ENCODE measurements at regions not wholly inside any gene's neighbourhood (a gene's known extent, or its start where the extent isn't known, plus 50 kb on each side); places are given as distances from the start of the nearest gene placed in this dataset.

DNA sequence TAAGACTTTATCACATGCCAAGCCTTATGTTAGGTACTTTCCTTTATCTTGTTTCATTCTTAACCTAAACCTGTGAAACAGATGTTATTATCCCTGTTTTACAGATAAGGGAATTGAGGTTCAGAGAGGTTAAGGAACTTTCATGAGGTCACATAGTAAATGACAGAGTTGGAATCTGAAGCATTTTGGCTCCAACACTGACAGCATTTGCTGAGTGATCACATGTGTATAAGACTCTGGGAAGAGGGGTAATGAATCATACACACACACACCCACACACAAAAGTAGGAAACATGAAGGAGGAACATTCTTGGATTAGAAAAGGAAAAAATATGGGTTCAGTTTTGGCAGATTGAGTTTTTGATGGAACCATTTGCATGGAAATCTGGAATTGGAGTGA is 212.5 kb downstream of the GJA1 start:
- no peak overlapping the region for H3K27ac ChIP-seq (ENCODE audit: extremely low read depth, low read depth, low read length)
- no peaks in the 10 kb centered on the region for H3K36me3 ChIP-seq (ENCODE audit: control insufficient read depth in 2 of 2, insufficient read depth in 1 of 2, low read length in 2 of 2)
- peaks cover 3% of the 10 kb centered on the region; the same call in 1 of the 2 replicates for H3K4me1 ChIP-seq (ENCODE audit: control insufficient read depth, insufficient read depth, low read length)
- ChIA-PET POLR2A (no interaction called here), CTCF (no interaction called here)
- H3K9me3 ChIP-seq (ENCODE audit: control insufficient read depth, insufficient read depth, low read depth, low read length) = no peaks in the 10 kb centered on the region
- TF ChIP-seq, protein P1, sequence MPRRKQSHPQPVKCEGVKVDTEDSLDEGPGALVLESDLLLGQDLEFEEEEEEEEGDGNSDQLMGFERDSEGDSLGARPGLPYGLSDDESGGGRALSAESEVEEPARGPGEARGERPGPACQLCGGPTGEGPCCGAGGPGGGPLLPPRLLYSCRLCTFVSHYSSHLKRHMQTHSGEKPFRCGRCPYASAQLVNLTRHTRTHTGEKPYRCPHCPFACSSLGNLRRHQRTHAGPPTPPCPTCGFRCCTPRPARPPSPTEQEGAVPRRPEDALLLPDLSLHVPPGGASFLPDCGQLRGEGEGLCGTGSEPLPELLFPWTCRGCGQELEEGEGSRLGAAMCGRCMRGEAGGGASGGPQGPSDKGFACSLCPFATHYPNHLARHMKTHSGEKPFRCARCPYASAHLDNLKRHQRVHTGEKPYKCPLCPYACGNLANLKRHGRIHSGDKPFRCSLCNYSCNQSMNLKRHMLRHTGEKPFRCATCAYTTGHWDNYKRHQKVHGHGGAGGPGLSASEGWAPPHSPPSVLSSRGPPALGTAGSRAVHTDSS (tag by site-specific recombination; IDR thresholded peaks at IDR 0.05) = no peak
- TF ChIP-seq, protein P2, sequence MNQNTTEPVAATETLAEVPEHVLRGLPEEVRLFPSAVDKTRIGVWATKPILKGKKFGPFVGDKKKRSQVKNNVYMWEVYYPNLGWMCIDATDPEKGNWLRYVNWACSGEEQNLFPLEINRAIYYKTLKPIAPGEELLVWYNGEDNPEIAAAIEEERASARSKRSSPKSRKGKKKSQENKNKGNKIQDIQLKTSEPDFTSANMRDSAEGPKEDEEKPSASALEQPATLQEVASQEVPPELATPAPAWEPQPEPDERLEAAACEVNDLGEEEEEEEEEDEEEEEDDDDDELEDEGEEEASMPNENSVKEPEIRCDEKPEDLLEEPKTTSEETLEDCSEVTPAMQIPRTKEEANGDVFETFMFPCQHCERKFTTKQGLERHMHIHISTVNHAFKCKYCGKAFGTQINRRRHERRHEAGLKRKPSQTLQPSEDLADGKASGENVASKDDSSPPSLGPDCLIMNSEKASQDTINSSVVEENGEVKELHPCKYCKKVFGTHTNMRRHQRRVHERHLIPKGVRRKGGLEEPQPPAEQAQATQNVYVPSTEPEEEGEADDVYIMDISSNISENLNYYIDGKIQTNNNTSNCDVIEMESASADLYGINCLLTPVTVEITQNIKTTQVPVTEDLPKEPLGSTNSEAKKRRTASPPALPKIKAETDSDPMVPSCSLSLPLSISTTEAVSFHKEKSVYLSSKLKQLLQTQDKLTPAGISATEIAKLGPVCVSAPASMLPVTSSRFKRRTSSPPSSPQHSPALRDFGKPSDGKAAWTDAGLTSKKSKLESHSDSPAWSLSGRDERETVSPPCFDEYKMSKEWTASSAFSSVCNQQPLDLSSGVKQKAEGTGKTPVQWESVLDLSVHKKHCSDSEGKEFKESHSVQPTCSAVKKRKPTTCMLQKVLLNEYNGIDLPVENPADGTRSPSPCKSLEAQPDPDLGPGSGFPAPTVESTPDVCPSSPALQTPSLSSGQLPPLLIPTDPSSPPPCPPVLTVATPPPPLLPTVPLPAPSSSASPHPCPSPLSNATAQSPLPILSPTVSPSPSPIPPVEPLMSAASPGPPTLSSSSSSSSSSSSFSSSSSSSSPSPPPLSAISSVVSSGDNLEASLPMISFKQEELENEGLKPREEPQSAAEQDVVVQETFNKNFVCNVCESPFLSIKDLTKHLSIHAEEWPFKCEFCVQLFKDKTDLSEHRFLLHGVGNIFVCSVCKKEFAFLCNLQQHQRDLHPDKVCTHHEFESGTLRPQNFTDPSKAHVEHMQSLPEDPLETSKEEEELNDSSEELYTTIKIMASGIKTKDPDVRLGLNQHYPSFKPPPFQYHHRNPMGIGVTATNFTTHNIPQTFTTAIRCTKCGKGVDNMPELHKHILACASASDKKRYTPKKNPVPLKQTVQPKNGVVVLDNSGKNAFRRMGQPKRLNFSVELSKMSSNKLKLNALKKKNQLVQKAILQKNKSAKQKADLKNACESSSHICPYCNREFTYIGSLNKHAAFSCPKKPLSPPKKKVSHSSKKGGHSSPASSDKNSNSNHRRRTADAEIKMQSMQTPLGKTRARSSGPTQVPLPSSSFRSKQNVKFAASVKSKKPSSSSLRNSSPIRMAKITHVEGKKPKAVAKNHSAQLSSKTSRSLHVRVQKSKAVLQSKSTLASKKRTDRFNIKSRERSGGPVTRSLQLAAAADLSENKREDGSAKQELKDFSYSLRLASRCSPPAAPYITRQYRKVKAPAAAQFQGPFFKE (tag by site-specific recombination; IDR thresholded peaks at IDR 0.05; ENCODE audit: borderline replicate concordance) = no peak
- TF ChIP-seq BCL11B (tag by site-specific recombination; IDR thresholded peaks at IDR 0.05; ENCODE audit: low read depth) (no peak), ZNF529 (tag by site-specific recombination; IDR thresholded peaks at IDR 0.05; ENCODE audit: insufficient replicate concordance) (no peak), ZBTB17 (tag by site-specific recombination; IDR thresholded peaks at IDR 0.05) (no peak), ZNF610 (tag by site-specific recombination; IDR thresholded peaks at IDR 0.05; ENCODE audit: borderline replicate concordance) (no peak), ZNF157 (tag by site-specific recombination; IDR thresholded peaks at IDR 0.05) (no peak), ZNF133 (tag by site-specific recombination; IDR thresholded peaks at IDR 0.05) (no peak), ZNF19 (tag by site-specific recombination; IDR thresholded peaks at IDR 0.05; ENCODE audit: low read depth) (no peak)
- no peak overlapping the region for H3K4me3 ChIP-seq (ENCODE audit: low read depth, low read length)

DNA sequence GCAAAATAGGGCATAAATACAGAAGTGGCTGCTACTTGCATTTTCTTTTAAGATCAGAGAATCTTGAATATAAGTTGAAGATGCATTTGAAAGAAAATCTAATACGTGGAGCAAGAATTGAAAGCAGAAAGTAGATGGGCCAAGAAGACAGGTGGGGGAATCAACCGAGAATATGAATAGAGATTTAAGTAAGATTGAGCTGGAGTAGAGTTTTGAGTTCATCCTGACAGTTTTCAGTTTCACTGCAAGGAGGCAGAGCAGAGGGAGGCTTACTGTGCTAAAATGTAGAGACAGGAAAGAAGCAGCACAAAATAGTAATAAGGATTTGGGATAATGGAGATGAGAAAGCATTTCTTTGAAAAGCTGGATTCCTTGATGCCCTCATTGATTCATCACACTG is 214.5 kb downstream of the GJA1 start:
- ChIA-PET CTCF (no interaction called here), POLR2A (no interaction called here)
- H3K9me3 ChIP-seq (ENCODE audit: control insufficient read depth, insufficient read depth, low read depth, low read length) = no peaks in the 10 kb centered on the region
- H3K27ac ChIP-seq (ENCODE audit: extremely low read depth, low read depth, low read length) = no peak overlapping the region
- H3K4me3 ChIP-seq (ENCODE audit: low read depth, low read length) = no peak overlapping the region
- H3K36me3 ChIP-seq (ENCODE audit: control insufficient read depth in 2 of 2, insufficient read depth in 1 of 2, low read length in 2 of 2) = no peaks in the 10 kb centered on the region
- TF ChIP-seq GLI2 (tag by site-specific recombination; IDR thresholded peaks at IDR 0.05; ENCODE audit: borderline replicate concordance, low read depth) (no peak), ZNF302 (tag by site-specific recombination; IDR thresholded peaks at IDR 0.05; ENCODE audit: low read depth) (no peak), ZNF677 (tag by site-specific recombination; IDR thresholded peaks at IDR 0.05) (no peak), OVOL3 (tag by site-specific recombination; IDR thresholded peaks at IDR 0.05) (no peak), HOXD13 (CRISPR knock-in tag; IDR thresholded peaks at IDR 0.05; ENCODE audit: borderline replicate concordance) (no peak), SP2 (tag by site-specific recombination; IDR thresholded peaks at IDR 0.05) (no peak), ZNF768 (tag by site-specific recombination; IDR thresholded peaks at IDR 0.05) (no peak), MYNN (tag by site-specific recombination; IDR thresholded peaks at IDR 0.05; ENCODE audit: borderline replicate concordance) (no peak), ZBTB8A (tag by site-specific recombination; IDR thresholded peaks at IDR 0.05) (no peak), ZNF214 (tag by site-specific recombination; IDR thresholded peaks at IDR 0.05; ENCODE audit: borderline replicate concordance) (no peak), ZNF184 (tag by site-specific recombination; IDR thresholded peaks at IDR 0.05) (no peak), ZBTB20 (tag by site-specific recombination; IDR thresholded peaks at IDR 0.05) (no peak), ZSCAN16 (tag by site-specific recombination; IDR thresholded peaks at IDR 0.05) (no peak), KLF9 (tag by site-specific recombination; IDR thresholded peaks at IDR 0.05; ENCODE audit: low read depth) (no peak)
- TF ChIP-seq, protein P3, sequence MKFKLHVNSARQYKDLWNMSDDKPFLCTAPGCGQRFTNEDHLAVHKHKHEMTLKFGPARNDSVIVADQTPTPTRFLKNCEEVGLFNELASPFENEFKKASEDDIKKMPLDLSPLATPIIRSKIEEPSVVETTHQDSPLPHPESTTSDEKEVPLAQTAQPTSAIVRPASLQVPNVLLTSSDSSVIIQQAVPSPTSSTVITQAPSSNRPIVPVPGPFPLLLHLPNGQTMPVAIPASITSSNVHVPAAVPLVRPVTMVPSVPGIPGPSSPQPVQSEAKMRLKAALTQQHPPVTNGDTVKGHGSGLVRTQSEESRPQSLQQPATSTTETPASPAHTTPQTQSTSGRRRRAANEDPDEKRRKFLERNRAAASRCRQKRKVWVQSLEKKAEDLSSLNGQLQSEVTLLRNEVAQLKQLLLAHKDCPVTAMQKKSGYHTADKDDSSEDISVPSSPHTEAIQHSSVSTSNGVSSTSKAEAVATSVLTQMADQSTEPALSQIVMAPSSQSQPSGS (tag by site-specific recombination; IDR thresholded peaks at IDR 0.05; ENCODE audit: low read depth) = no peak
- H3K4me1 ChIP-seq (ENCODE audit: control insufficient read depth, insufficient read depth, low read length) = peaks cover 3% of the 10 kb centered on the region; the same call in 1 of the 2 replicates
